ENCODE measurements at regions not wholly inside any gene's neighbourhood (a gene's known extent, or its start where the extent isn't known, plus 50 kb on each side); places are given as distances from the start of the nearest gene placed in this dataset.

DNA sequence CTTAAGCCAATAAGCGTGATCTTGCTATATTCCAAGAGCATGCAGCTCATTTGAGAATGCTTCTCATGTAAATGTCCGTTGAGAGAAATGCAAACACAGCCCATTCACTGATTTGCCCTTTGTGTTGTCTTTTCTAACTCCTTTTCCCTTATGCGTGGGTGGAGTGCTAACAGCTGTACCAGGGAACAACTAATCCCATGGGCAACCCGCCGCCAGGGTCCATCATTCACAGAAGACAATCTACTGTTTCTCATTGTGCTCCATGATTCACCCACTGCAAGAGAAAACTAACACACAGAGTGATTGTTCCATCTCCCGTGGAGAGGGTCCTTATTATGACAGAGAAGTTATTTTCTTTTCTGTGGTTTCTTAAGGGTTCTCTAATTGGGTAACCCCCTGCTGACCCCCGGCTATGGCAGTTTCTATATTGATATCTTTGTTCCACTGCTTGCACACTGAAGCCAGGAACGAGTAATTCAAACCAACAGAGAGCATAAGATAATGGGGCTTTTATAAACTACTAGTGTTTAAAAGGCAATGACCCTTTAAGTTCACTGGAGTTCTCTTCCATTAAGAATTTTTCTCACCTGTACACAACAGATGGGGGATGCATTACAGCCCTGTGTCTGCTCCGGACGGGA lies 298.7 kb downstream of the BAMBI start:
- no peaks in the 10 kb centered on the region for H3K36me3 Mint-ChIP-seq
- no peak overlapping the region for H3K4me3 Mint-ChIP-seq
- H3K79me2 ChIP-seq (ENCODE audit: insufficient read depth, low read length) = no peaks in the 10 kb centered on the region
- peaks cover 4% of the 10 kb centered on the region for H3K4me1 Mint-ChIP-seq
- H3K36me3 ChIP-seq (replicated peaks in 1 of 2; ENCODE audit: control insufficient read depth in 1 of 2, insufficient read depth in 2 of 2, low read length in 2 of 2) = no peaks in the 10 kb centered on the region
- no peak overlapping the region for H3K27ac ChIP-seq (ENCODE audit: low read depth in 1 of 2, low read length in 2 of 2)
- no peak overlapping the region for H3K4me3 ChIP-seq (replicated peaks in 1 of 3; ENCODE audit: low read depth in 2 of 3, low read length in 3 of 3)
- H4K20me1 ChIP-seq (ENCODE audit: insufficient read depth, low read length) = no peaks in the 10 kb centered on the region
- H3K9me3 ChIP-seq (replicated peaks in 1 of 2; ENCODE audit: control insufficient read depth in 1 of 2, insufficient read depth in 1 of 2, low read length in 2 of 2) = no peaks in the 10 kb centered on the region
- TF ChIP-seq, protein P1, sequence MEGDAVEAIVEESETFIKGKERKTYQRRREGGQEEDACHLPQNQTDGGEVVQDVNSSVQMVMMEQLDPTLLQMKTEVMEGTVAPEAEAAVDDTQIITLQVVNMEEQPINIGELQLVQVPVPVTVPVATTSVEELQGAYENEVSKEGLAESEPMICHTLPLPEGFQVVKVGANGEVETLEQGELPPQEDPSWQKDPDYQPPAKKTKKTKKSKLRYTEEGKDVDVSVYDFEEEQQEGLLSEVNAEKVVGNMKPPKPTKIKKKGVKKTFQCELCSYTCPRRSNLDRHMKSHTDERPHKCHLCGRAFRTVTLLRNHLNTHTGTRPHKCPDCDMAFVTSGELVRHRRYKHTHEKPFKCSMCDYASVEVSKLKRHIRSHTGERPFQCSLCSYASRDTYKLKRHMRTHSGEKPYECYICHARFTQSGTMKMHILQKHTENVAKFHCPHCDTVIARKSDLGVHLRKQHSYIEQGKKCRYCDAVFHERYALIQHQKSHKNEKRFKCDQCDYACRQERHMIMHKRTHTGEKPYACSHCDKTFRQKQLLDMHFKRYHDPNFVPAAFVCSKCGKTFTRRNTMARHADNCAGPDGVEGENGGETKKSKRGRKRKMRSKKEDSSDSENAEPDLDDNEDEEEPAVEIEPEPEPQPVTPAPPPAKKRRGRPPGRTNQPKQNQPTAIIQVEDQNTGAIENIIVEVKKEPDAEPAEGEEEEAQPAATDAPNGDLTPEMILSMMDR (IDR thresholded peaks at IDR 0.05) = no peak
- H3K27ac Mint-ChIP-seq = no peak overlapping the region
- intact Hi-C loops (cut with micrococcal nuclease) = no loop called here
- no peaks in the 10 kb centered on the region for H3K27me3 ChIP-seq (ENCODE audit: control insufficient read depth in 2 of 2, insufficient read depth in 2 of 2, low read length in 2 of 2)
- H3K27me3 Mint-ChIP-seq (ENCODE audit: low read depth in 3 of 3) = peaks cover 1 to 6% (median 3%) of the 10 kb centered on the region in 3 donors
- DNase-seq = no peak
- H3K4me1 ChIP-seq (ENCODE audit: control insufficient read depth in 1 of 2, insufficient read depth in 2 of 2, low read length in 2 of 2) = peaks cover under 1 to 4% of the 10 kb centered on the region in 2 donors
- WGBS (ENCODE audit: insufficient coverage) = 100% methylated on average over 5 of the region's 10 CpGs
- no peak overlapping the region for H3K4me2 ChIP-seq (replicated peaks; ENCODE audit: extremely low read depth, low read length, poor library complexity, severe bottlenecking)
- H2AFZ ChIP-seq (ENCODE audit: insufficient read depth, low read depth, low read length, poor library complexity, severe bottlenecking) = no peak overlapping the region
- peaks cover 0 to 9% (median 3%) of the 10 kb centered on the region in 7 donors for H3K9me3 Mint-ChIP-seq
- H3K9ac ChIP-seq (ENCODE audit: insufficient read depth, low read length, poor library complexity, severe bottlenecking) = no peak overlapping the region

DNA sequence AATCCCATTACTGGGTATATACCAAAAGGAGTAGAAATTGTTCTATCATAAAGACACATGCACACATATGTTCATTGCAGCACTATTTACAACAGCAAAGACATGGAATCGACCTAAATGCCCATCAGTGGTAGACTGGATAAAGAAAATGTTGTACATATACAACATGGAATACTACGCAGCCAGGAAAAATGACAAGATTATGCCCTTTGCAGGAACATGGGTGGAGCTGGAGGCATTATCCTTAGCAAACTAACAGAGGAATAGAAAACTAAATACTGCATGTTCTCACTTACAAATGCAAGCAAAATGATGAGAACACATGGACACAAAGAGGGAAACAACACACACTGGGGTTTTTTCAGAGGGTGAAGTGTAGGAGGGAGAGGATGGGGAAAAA lies 300.2 kb downstream of the BAMBI start:
- H3K4me1 ChIP-seq (ENCODE audit: control insufficient read depth in 1 of 2, insufficient read depth in 2 of 2, low read length in 2 of 2) = peaks cover 8 to 12% of the 10 kb centered on the region in 2 donors
- TF ChIP-seq, protein P1 (IDR thresholded peaks at IDR 0.05) = no peak
- H3K27me3 Mint-ChIP-seq (ENCODE audit: low read depth in 3 of 3) = peaks cover 3 to 5% (median 4%) of the 10 kb centered on the region in 3 donors
- H4K20me1 ChIP-seq (ENCODE audit: insufficient read depth, low read length) = no peaks in the 10 kb centered on the region
- H3K27me3 ChIP-seq (ENCODE audit: control insufficient read depth in 2 of 2, insufficient read depth in 2 of 2, low read length in 2 of 2) = no peaks in the 10 kb centered on the region
- peaks cover 6% of the 10 kb centered on the region for H3K4me1 Mint-ChIP-seq
- H3K4me3 ChIP-seq (replicated peaks in 1 of 3; ENCODE audit: low read depth in 2 of 3, low read length in 3 of 3) = no peak overlapping the region
- intact Hi-C loops (cut with micrococcal nuclease) = no loop called here
- H3K27ac Mint-ChIP-seq = no peak overlapping the region
- no peaks in the 10 kb centered on the region for H3K36me3 Mint-ChIP-seq
- H3K36me3 ChIP-seq (replicated peaks in 1 of 2; ENCODE audit: control insufficient read depth in 1 of 2, insufficient read depth in 2 of 2, low read length in 2 of 2) = no peaks in the 10 kb centered on the region
- no CpG with 5 or more reads among the region's 2 CpGs for WGBS (ENCODE audit: insufficient coverage)
- H3K27ac ChIP-seq (ENCODE audit: low read depth in 1 of 2, low read length in 2 of 2) = no peak overlapping the region
- no peak for DNase-seq
- H3K79me2 ChIP-seq (ENCODE audit: insufficient read depth, low read length) = no peaks in the 10 kb centered on the region
- H3K4me2 ChIP-seq (replicated peaks; ENCODE audit: extremely low read depth, low read length, poor library complexity, severe bottlenecking) = no peak overlapping the region
- no peak overlapping the region for H2AFZ ChIP-seq (ENCODE audit: insufficient read depth, low read depth, low read length, poor library complexity, severe bottlenecking)
- H3K9me3 ChIP-seq (replicated peaks in 1 of 2; ENCODE audit: control insufficient read depth in 1 of 2, insufficient read depth in 1 of 2, low read length in 2 of 2) = no peaks in the 10 kb centered on the region
- H3K4me3 Mint-ChIP-seq = no peak overlapping the region
- no peak overlapping the region for H3K9ac ChIP-seq (ENCODE audit: insufficient read depth, low read length, poor library complexity, severe bottlenecking)
- H3K9me3 Mint-ChIP-seq = peaks cover 0 to 9% (median 3%) of the 10 kb centered on the region in 7 donors
